HG02981 (cell line): ENCODE measurements at regions not wholly inside any gene's neighbourhood (a gene's known extent, or its start where the extent isn't known, plus 50 kb on each side); places are given as distances from the start of the nearest gene placed in this dataset.

Experiments used
- ATAC-seq: cut with Tn5 transposase; IDR thresholded peaks from one replicate; pipeline ENCODE4 v1.9.1; 2021; ENCODE audit warnings: mild to moderate bottlenecking, moderate library complexity; ENCODE audit not compliant: unreplicated experiment

- ATAC-seq, result no peak
Observed at GRCh38 chr6:53216301-53216700, 67.7 kb upstream of the GCM1 start.

- ATAC-seq, result no peak
Observed at GRCh38 chr6:53214172-53214571, 65.5 kb upstream of the GCM1 start.

DNA sequence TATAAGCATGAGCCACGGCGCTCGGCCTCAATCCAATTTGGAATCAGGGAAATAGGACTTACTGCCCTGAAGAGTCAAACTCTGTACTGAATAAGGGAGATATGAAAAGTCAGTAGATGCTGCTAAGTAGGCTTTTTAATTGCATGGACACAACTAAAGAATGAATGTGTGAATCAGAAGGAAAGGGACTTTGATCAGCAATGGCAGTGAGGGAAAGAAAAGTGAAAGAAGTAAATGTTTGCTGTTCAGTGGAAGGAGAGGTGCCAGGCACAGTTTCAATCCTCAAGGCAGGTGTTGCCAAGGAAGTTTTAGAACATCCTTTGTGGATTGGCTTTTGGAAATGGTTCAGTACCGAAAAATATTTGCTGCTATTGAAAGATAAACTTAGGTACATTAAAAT, 62.2 kb upstream of the GCM1 start:
- ATAC-seq, result no peak

DNA sequence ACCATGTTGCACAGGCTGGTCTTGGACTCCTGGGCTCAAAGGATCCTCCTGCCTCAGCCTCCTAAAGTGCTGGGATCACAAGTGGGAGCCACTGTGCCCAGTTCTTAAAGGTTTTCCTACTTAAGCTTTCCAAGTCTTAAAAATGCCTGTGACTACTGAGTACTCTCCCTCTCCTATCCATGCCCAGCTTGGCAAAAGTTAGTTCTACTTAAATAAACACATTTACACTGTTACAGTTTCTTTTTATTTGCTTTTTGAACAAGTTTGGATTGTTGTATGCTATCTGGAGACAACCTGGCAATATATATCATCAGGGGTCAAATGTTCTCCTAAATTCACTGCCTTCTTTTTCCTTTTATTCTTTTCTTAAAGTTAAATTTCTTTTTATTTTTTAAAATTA, 61.0 kb upstream of the GCM1 start:
- ATAC-seq, result no peak

GRCh38 chr6:53205778-53206177, 57.1 kb upstream of the GCM1 start:
- ATAC-seq, result no peak

DNA sequence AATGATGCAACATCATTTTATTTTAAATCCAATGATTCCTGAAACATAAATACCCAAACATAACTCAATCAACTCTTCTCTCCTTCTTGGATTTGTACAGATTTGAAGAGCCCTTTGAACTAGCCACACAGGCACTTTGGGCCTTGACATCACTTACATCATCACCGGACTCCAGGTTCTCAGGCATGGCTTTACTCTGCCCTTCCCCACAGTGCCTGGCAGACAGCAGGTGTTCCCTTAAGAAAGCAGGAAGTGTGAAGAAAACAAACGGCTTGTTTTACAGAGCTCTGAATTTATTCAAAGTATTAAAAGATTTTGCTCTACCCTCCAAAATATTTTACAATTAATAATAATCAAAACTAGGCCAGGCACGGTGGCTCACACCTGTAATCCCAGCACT, 54.8 kb upstream of the GCM1 start:
- ATAC-seq, result no peak

DNA sequence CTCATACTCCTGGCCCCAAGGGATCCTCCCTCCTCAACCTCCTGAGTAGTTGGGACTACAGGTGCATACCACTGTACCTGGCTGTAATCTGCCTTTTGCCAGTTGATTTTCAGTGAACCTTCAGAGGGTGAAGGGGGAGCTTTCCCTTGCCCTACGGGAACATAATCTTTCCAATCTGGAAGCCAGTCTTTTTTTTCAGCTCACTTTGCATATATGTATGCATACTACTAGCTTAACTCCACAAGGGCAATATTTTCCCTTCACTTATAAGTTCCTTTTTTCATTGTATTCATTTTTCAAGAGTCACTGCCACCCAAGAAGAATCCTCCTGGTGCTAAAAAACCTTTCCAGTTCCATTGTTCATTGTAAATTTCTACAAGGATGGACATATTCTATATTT, 53.4 kb upstream of the GCM1 start:
- no peak for ATAC-seq

- no peak for ATAC-seq
Observed at GRCh38 chr6:53201270-53201669, 52.6 kb upstream of the GCM1 start.

DNA sequence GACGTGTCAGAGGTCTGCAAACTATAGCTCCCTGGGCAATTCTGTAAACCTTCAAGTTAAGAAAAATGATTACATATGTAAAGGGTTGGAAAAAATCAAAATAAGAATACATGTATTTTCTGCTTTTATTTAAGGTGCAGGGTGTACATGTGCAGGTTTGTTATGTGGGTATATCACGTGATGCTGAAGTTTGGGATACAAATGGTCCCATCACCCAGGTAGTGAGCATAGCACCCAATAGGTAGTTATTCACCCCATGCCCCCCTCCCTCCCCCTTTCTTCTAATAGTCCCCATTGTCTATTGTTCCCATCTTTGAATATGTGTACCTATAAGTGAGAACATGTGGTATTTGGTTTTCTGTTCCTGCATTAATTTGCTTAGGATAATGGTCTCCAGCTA, 51.1 kb upstream of the GCM1 start:
- no peak for ATAC-seq

DNA sequence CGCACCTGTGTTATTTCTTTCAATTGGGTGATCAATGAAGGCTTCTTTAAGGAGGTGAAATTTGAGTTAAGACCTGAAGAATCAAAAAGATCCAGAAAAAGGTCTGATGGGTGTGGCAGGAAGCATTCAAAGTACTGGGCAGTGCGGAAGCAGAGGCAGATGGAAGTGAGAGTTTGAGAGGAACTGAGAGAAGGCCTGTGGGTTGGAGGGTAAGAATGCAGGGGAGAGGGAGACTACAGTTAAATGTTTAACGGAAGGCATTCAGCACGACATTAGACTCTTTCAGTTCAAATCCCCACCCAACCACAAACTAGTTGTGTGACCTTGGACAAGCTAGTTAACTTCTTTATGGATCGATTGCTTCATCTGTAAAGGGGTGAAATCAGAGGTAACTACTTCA, 50.5 kb upstream of the GCM1 start:
- peak; percentile 99 for ATAC-seq
